ENCODE measurements at regions not wholly inside any gene's neighbourhood (a gene's known extent, or its start where the extent isn't known, plus 50 kb on each side); places are given as distances from the start of the nearest gene placed in this dataset.

DNA sequence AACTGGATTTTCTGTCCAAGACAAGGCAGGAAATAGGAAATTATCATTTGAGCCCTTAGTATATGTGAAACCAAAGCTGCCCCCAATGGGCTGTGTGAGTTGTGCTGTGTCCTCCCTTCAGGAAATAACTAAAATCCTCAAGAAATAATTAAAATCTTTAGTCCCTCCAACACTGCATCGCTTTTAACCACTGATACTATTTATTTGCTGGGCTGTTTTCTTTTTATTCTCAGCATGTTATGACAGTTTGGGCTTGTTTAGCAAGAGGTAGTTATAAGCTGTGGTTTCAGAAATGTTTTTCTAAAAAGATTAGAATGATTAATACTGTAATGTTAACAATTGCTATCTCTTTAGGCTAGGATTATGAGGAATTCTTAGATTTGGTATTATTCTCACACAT lies 187.0 kb upstream of the KCNN2 start (continued):
- TF ChIP-seq POLR2AphosphoS5 (IDR thresholded peaks at IDR 0.05; ENCODE audit: low read depth) (no peak), ZNF114 (CRISPR knock-in tag; IDR thresholded peaks at IDR 0.05) (no peak), NANOG (IDR thresholded peaks at IDR 0.05; ENCODE audit: borderline replicate concordance) (no peak), EZH2 (IDR thresholded peaks at IDR 0.05; ENCODE audit: low read depth, unreplicated experiment) (no peak), CREB1 (CRISPR knock-in tag; IDR thresholded peaks at IDR 0.05; ENCODE audit: low read depth) (no peak), ZNF331 (CRISPR knock-in tag; IDR thresholded peaks at IDR 0.05; ENCODE audit: low read depth) (no peak)
- TF ChIP-seq, protein P1, sequence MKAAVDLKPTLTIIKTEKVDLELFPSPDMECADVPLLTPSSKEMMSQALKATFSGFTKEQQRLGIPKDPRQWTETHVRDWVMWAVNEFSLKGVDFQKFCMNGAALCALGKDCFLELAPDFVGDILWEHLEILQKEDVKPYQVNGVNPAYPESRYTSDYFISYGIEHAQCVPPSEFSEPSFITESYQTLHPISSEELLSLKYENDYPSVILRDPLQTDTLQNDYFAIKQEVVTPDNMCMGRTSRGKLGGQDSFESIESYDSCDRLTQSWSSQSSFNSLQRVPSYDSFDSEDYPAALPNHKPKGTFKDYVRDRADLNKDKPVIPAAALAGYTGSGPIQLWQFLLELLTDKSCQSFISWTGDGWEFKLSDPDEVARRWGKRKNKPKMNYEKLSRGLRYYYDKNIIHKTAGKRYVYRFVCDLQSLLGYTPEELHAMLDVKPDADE (IDR thresholded peaks at IDR 0.05) = no peak
- TF ChIP-seq, protein P2, sequence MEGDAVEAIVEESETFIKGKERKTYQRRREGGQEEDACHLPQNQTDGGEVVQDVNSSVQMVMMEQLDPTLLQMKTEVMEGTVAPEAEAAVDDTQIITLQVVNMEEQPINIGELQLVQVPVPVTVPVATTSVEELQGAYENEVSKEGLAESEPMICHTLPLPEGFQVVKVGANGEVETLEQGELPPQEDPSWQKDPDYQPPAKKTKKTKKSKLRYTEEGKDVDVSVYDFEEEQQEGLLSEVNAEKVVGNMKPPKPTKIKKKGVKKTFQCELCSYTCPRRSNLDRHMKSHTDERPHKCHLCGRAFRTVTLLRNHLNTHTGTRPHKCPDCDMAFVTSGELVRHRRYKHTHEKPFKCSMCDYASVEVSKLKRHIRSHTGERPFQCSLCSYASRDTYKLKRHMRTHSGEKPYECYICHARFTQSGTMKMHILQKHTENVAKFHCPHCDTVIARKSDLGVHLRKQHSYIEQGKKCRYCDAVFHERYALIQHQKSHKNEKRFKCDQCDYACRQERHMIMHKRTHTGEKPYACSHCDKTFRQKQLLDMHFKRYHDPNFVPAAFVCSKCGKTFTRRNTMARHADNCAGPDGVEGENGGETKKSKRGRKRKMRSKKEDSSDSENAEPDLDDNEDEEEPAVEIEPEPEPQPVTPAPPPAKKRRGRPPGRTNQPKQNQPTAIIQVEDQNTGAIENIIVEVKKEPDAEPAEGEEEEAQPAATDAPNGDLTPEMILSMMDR (conservative IDR thresholded peaks at IDR 0.05; ENCODE audit: low read depth in 2 of 2) = no peak

DNA sequence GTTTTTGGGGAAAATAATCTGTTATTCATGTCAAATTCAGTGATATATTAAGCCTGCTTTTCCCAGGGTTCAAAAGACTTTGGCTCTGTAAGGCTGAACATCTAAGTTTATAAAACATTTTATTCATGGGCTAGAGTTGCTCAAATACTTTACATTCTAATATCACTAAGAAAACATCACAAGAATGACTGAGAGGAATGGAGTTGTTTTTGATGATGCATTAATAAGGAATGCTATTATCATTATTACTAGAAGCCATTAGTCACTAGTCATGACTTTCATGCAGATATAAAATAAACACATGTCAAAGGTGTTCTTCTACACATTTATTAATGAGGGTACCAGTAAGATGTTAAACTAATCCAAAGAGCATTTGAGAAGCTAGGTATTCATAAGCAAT lies 185.5 kb upstream of the KCNN2 start:
- Histone ChIP-seq H3K36me3 (ENCODE audit: insufficient read depth) (no peaks in the 10 kb centered on the region), H3K4me2 (no peak overlapping the region), H2AFZ (no peak overlapping the region), H3K27ac (ENCODE audit: low read depth) (no peak overlapping the region), H3K27me3 (ENCODE audit: insufficient read depth) (no peaks in the 10 kb centered on the region), H3K4me1 (ENCODE audit: insufficient read depth) (no peaks in the 10 kb centered on the region), H4K20me1 (replicated peaks; ENCODE audit: insufficient read depth) (no peaks in the 10 kb centered on the region), H3K79me2 (replicated peaks; ENCODE audit: insufficient read depth) (no peaks in the 10 kb centered on the region), H3F3A (replicated peaks; ENCODE audit: low read depth) (no peaks in the 10 kb centered on the region), H3K4me3 (no peak overlapping the region), H3K9me2 (ENCODE audit: insufficient read depth) (no peaks in the 10 kb centered on the region)
- Mint-ChIP-seq H3K4me3 (no peak overlapping the region), H3K9me3 (peaks cover 12% of the 10 kb centered on the region), H3K36me3 (ENCODE audit: low read depth) (peaks cover 7% of the 10 kb centered on the region; the same call in 2 of the 3 replicates), H3K27ac (no peak overlapping the region), H3K4me1 (peaks cover 7% of the 10 kb centered on the region; the same call in 2 of the 3 replicates), H3K27me3 (ENCODE audit: insufficient read depth, low read depth, poor library complexity) (no peaks in the 10 kb centered on the region)
- DNase-seq (ENCODE audit: low spot score) = no peak
- no peak for ATAC-seq
- TF ChIP-seq, protein P1 (IDR thresholded peaks at IDR 0.05) = no peak
- TF ChIP-seq JUNB (IDR thresholded peaks at IDR 0.05; ENCODE audit: unreplicated experiment) (no peak), CREB1 (CRISPR knock-in tag; IDR thresholded peaks at IDR 0.05; ENCODE audit: low read depth) (no peak), POLR2AphosphoS5 (IDR thresholded peaks at IDR 0.05; ENCODE audit: low read depth) (no peak), NANOG (IDR thresholded peaks at IDR 0.05; ENCODE audit: borderline replicate concordance) (no peak), ZNF331 (CRISPR knock-in tag; IDR thresholded peaks at IDR 0.05; ENCODE audit: low read depth) (no peak), EZH2 (IDR thresholded peaks at IDR 0.05; ENCODE audit: low read depth, unreplicated experiment) (no peak), STAT1 (IDR thresholded peaks at IDR 0.05; ENCODE audit: unreplicated experiment) (no peak), ZNF114 (CRISPR knock-in tag; IDR thresholded peaks at IDR 0.05) (no peak)
- TF ChIP-seq, protein P2 (conservative IDR thresholded peaks at IDR 0.05; ENCODE audit: low read depth in 2 of 2) = no peak
- TF ChIP-seq, protein P3, sequence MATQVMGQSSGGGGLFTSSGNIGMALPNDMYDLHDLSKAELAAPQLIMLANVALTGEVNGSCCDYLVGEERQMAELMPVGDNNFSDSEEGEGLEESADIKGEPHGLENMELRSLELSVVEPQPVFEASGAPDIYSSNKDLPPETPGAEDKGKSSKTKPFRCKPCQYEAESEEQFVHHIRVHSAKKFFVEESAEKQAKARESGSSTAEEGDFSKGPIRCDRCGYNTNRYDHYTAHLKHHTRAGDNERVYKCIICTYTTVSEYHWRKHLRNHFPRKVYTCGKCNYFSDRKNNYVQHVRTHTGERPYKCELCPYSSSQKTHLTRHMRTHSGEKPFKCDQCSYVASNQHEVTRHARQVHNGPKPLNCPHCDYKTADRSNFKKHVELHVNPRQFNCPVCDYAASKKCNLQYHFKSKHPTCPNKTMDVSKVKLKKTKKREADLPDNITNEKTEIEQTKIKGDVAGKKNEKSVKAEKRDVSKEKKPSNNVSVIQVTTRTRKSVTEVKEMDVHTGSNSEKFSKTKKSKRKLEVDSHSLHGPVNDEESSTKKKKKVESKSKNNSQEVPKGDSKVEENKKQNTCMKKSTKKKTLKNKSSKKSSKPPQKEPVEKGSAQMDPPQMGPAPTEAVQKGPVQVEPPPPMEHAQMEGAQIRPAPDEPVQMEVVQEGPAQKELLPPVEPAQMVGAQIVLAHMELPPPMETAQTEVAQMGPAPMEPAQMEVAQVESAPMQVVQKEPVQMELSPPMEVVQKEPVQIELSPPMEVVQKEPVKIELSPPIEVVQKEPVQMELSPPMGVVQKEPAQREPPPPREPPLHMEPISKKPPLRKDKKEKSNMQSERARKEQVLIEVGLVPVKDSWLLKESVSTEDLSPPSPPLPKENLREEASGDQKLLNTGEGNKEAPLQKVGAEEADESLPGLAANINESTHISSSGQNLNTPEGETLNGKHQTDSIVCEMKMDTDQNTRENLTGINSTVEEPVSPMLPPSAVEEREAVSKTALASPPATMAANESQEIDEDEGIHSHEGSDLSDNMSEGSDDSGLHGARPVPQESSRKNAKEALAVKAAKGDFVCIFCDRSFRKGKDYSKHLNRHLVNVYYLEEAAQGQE (IDR thresholded peaks at IDR 0.05; ENCODE audit: unreplicated experiment) = no peak
